GM12878 (cell line): ENCODE measurements at regions not wholly inside any gene's neighbourhood (a gene's known extent, or its start where the extent isn't known, plus 50 kb on each side); places are given as distances from the start of the nearest gene placed in this dataset.

Experiments used
- ATAC-seq: fragments of 200-7000 bp; cut with Tn5 transposase; 3 replicates; pipeline ENCODE4 v1.9.1; 2020; ENCODE audit warnings: mild to moderate bottlenecking, moderate library complexity
- BruUV-seq: library from RNA; stranded (reverse); fragments of 400-500 nt; replicated peaks from 2 replicates; lab custom pipeline; 2021; lab: Mats Ljungman, UMichigan
- CTCF ChIA-PET: fragments of 300-600 bp; sonication (Branson Sonifier 250); formaldehyde crosslinking; extraction: SDS; loops from one replicate; lab custom pipeline; 2021; ENCODE audit warnings: inconsistent platforms; lab: Yijun Ruan, JAX
- POLR2A ChIA-PET: fragments of 350-600 bp; formaldehyde crosslinking; extraction: SDS; loops from one replicate; lab custom pipeline; 2021; ENCODE audit warnings: inconsistent platforms; lab: Charles Lee
- RAD21 ChIA-PET: fragments of 300-600 bp; sonication (Branson Sonifier 250); formaldehyde crosslinking; loops from one replicate; lab custom pipeline; 2023; ENCODE audit warnings: antibody characterized with exemption; ENCODE audit not compliant: unreplicated experiment; lab: Charles Lee
- SMC1A ChIA-PET: fragments of 300-600 bp; sonication (Branson Sonifier 250); formaldehyde crosslinking; loops from one replicate; lab custom pipeline; 2023; ENCODE audit not compliant: unreplicated experiment, uncharacterized antibody; lab: Charles Lee
- DNase-seq: peaks from one replicate; pipeline ENCODE4 v3.0.0-alpha.2; 2011; ENCODE audit warnings: low read depth, low spot score
- FAIRE-seq: peaks from 3 replicates; lab custom pipeline; 2011; peaks lifted over from hg19 to GRCh38; lab: Jason Lieb, UNC
- H2AFZ ChIP-seq: 2 replicates; pipeline ENCODE4 v1.6.0; 2011; ENCODE audit warnings: low read depth, low read length, control low read depth; ENCODE audit not compliant: control insufficient read depth
- H3K27ac ChIP-seq: 2 replicates; pipeline ENCODE4 v1.5.1; 2011; ENCODE audit warnings: control low read depth; ENCODE audit not compliant: control insufficient read depth, insufficient read depth
- H3K27me3 ChIP-seq, 2 experiments: replicated peaks in 1 of 2; 2 replicates each; pipeline versions ENCODE4 v1.6.0 to v1.6.1; 2011; ENCODE audit warnings: low read length in 1 of 2; ENCODE audit not compliant: control insufficient read depth in 2 of 2, insufficient read depth in 2 of 2
- H3K36me3 ChIP-seq, 2 experiments: 2 replicates each; pipeline ENCODE4 v1.5.1; 2011; ENCODE audit warnings: low read length in 1 of 2; ENCODE audit not compliant: control insufficient read depth in 2 of 2, insufficient read depth in 2 of 2
- H3K4me1 ChIP-seq: 2 replicates; pipeline ENCODE4 v1.6.1; 2011; ENCODE audit warnings: mild to moderate bottlenecking, low read length, moderate library complexity, mixed read lengths; ENCODE audit not compliant: control insufficient read depth, insufficient read depth
- H3K4me2 ChIP-seq: 2 replicates; pipeline ENCODE4 v1.6.0; 2011; ENCODE audit warnings: control low read depth; ENCODE audit not compliant: control insufficient read depth, insufficient read depth
- H3K4me3 ChIP-seq: fragments of 200-600 bp; sonication (generic); 2 replicates; pipeline ENCODE4 v1.5.1; 2016
- H3K79me2 ChIP-seq: 2 replicates; pipeline ENCODE4 v1.6.0; 2011; ENCODE audit warnings: low read length; ENCODE audit not compliant: control insufficient read depth, insufficient read depth
- H3K9ac ChIP-seq: 2 replicates; pipeline ENCODE4 v1.8.0; 2011; ENCODE audit warnings: low read length, control low read depth, mixed read lengths; ENCODE audit not compliant: control insufficient read depth, insufficient read depth
- H3K9me3 ChIP-seq: replicated peaks from 3 replicates; pipeline ENCODE4 v1.5.1; 2011; ENCODE audit warnings: mild to moderate bottlenecking, low read length; ENCODE audit not compliant: control insufficient read depth, insufficient read depth
- H4K20me1 ChIP-seq: 2 replicates; pipeline ENCODE4 v1.6.0; 2011; ENCODE audit not compliant: control insufficient read depth, insufficient read depth
- CREB1 ChIP-seq: IDR thresholded peaks from 2 replicates; pipeline ENCODE4 v1.6.1; 2012; ENCODE audit warnings: low read depth, mild to moderate bottlenecking, inconsistent platforms
- CREM ChIP-seq: IDR thresholded peaks from 2 replicates; pipeline ENCODE4 v1.6.1; 2014; ENCODE audit warnings: antibody characterized with exemption, low read depth
- EED ChIP-seq: sonication (generic); IDR thresholded peaks from 2 replicates; pipeline ENCODE4 v1.6.1; 2016; ENCODE audit warnings: antibody characterized with exemption, low read depth
- ELK1 ChIP-seq: IDR thresholded peaks from 2 replicates; pipeline ENCODE4 v1.6.1; 2012; ENCODE audit warnings: low read depth, low read length, improper control_type of control experiment
- EP300 ChIP-seq, 2 experiments: fragments of 150-350 bp in 1 of 2; IDR thresholded peaks; 2 replicates each; pipeline ENCODE4 v1.6.1; 2011 to 2012; ENCODE audit warnings: low read depth in 2 of 2, low read length in 2 of 2, borderline replicate concordance in 1 of 2, improper control_type of control experiment in 1 of 2, inconsistent platforms in 1 of 2; ENCODE audit not compliant: control insufficient read depth in 1 of 2
- JUND ChIP-seq: IDR thresholded peaks from 2 replicates; pipeline ENCODE4 v1.6.1; 2012; ENCODE audit warnings: low read depth, mild to moderate bottlenecking, low read length, improper control_type of control experiment, moderate library complexity
- MEF2B ChIP-seq: fragments of 450-650 bp; IDR thresholded peaks from 2 replicates; pipeline ENCODE4 v1.6.1; 2018; ENCODE audit warnings: mild to moderate bottlenecking, moderate library complexity; ENCODE audit not compliant: partially characterized antibody, poor library complexity, severe bottlenecking
- MYB ChIP-seq: fragments of 150-350 bp; IDR thresholded peaks from 2 replicates; pipeline ENCODE4 v1.6.1; 2014; ENCODE audit warnings: mild to moderate bottlenecking, low read depth, low read length, borderline replicate concordance
- NBN ChIP-seq: fragments of 450-650 bp; IDR thresholded peaks from 2 replicates; pipeline ENCODE4 v1.6.1; 2016
- NFIC ChIP-seq: IDR thresholded peaks from 2 replicates; pipeline ENCODE4 v1.6.1; 2012; ENCODE audit warnings: low read depth, mild to moderate bottlenecking, inconsistent platforms, low read length, moderate library complexity
- NR2C1 ChIP-seq: fragments of 450-650 bp; IDR thresholded peaks from 2 replicates; pipeline ENCODE4 v1.6.1; 2017; ENCODE audit warnings: antibody characterized with exemption, mild to moderate bottlenecking, moderate library complexity
- NR2C2 ChIP-seq: IDR thresholded peaks from 2 replicates; pipeline ENCODE4 v1.6.1; 2011; ENCODE audit warnings: borderline replicate concordance, low read depth; ENCODE audit not compliant: control insufficient read depth, insufficient read length
- POLR2A ChIP-seq: IDR thresholded peaks from 2 replicates; pipeline ENCODE4 v1.6.1; 2011; ENCODE audit warnings: low read depth, mild to moderate bottlenecking, low read length
- RBBP5 ChIP-seq: fragments of 200-600 bp; sonication (generic); conservative IDR thresholded peaks from 2 replicates; pipeline ENCODE4 v1.6.1; 2016
- RELB ChIP-seq: fragments of 450-650 bp; IDR thresholded peaks from 2 replicates; pipeline ENCODE4 v1.6.1; 2017; ENCODE audit warnings: low read depth, mild to moderate bottlenecking, moderate library complexity
- SIX5 ChIP-seq: IDR thresholded peaks from 2 replicates; pipeline ENCODE4 v1.6.1; 2011; ENCODE audit warnings: mild to moderate bottlenecking, low read depth, low read length, moderate library complexity; ENCODE audit not compliant: severe bottlenecking
- TBL1XR1 ChIP-seq: IDR thresholded peaks from 2 replicates; pipeline ENCODE4 v1.6.1; 2012; ENCODE audit warnings: low read depth, low read length, improper control_type of control experiment
- TCF3 ChIP-seq: IDR thresholded peaks from 2 replicates; pipeline ENCODE4 v1.6.1; 2012; ENCODE audit warnings: low read depth, mild to moderate bottlenecking, low read length, borderline replicate concordance; ENCODE audit not compliant: insufficient read depth
- WRNIP1 ChIP-seq: IDR thresholded peaks from 2 replicates; pipeline ENCODE4 v1.6.1; 2011; ENCODE audit warnings: low read depth, low read length, improper control_type of control experiment, borderline replicate concordance
- ZNF217 ChIP-seq: fragments of 450-650 bp; IDR thresholded peaks from 2 replicates; pipeline ENCODE4 v1.6.1; 2017; ENCODE audit warnings: antibody characterized with exemption, mild to moderate bottlenecking
- WGBS: methylation state at CpG from one replicate; pipeline ENCODE4 v1.1.6; 2016; ENCODE audit warnings: low lambda C conversion rate; ENCODE audit not compliant: insufficient replicate concordance, insufficient coverage; ENCODE audit errors: missing lambda C conversion rate; 5-methylcytosine and 5-hydroxymethylcytosine counted together
- in situ Hi-C: fragments of 300-500 bp; cut with MboI; formaldehyde crosslinking; loops from 9 replicates; pipeline ENCODE4 v1.14.3; 2018; ENCODE audit warnings: mixed read lengths
- intact Hi-C: fragments of 100-400 bp; cut with micrococcal nuclease; formaldehyde crosslinking; loops from one replicate; pipeline ENCODE4 v1.14.2; 2022; ENCODE audit not compliant: unreplicated experiment

DNA sequence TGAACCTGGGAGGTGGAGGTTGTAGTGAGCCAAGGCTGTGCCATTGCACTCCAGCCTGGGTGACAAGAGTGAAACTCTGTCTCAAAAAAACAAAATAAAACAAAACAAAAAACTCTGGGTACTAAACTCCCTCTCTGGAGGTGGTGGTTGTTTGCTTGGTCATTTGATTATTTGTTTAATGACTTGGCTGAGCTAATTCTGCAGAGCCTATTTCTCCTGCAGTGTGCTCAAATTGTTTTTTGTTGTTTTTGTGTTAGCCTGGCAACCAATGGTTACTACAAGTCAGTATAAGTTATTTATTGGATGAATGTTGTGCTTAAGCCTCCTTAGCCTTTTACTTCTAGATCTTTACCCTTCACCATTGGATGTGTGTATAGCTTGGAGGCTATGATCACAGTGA lies 387.5 kb downstream of the ADCYAP1 start:
- Histone ChIP-seq H4K20me1 (no peaks in the 10 kb centered on the region), H3K79me2 (no peaks in the 10 kb centered on the region), H3K4me2 (no peak overlapping the region), H3K27me3 (no peaks in the 10 kb centered on the region), H3K36me3 (no peaks in the 10 kb centered on the region), H3K4me1 (no peaks in the 10 kb centered on the region), H2AFZ (no peak overlapping the region), H3K9me3 (no peaks in the 10 kb centered on the region), H3K4me3 (no peak overlapping the region), H3K9ac (no peak overlapping the region), H3K27ac (no peak overlapping the region)
- no peak for ATAC-seq
- intact Hi-C loops (no loop called here), in situ Hi-C loops (no loop called here)
- ChIA-PET SMC1A (no interaction called here), POLR2A (no interaction called here), CTCF (no interaction called here), RAD21 (no interaction called here)
- no TSS peak for BruUV-seq
- no peak for FAIRE-seq
- DNase-seq = no peak
- TF ChIP-seq ELK1 (no peak), TCF3 (no peak), TBL1XR1 (no peak), SIX5 (no peak), CREB1 (no peak)

- no peak for TF ChIP-seq POLR2A
- TF ChIP-seq NBN = no peak
- TF ChIP-seq RBBP5 = no peak
- no peak for TF ChIP-seq EED
- no peak for TF ChIP-seq CREM
- no peak for TF ChIP-seq CREB1
- no peak for TF ChIP-seq JUND
- no peak for TF ChIP-seq WRNIP1
- TF ChIP-seq ZNF217 = no peak
- TF ChIP-seq MYB = no peak
- TF ChIP-seq NR2C1 = no peak
- no peak for TF ChIP-seq NR2C2
- no peak for TF ChIP-seq EP300 (IDR thresholded peaks at IDR 0.05; ENCODE audit: borderline replicate concordance in 1 of 2, control insufficient read depth in 1 of 2, low read depth in 2 of 2, low read length in 2 of 2)
- no peak for TF ChIP-seq NFIC
- TF ChIP-seq RELB = no peak
- TF ChIP-seq MEF2B = no peak
- H3K79me2 ChIP-seq = no peaks in the 10 kb centered on the region
- H3K4me1 ChIP-seq = no peaks in the 10 kb centered on the region
- in situ Hi-C loops = no loop called here
- BruUV-seq = no TSS peak
- H4K20me1 ChIP-seq = no peaks in the 10 kb centered on the region
- 2% methylated on average over 4 of the region's 4 CpGs for WGBS
- H3K4me2 ChIP-seq = no peak overlapping the region
- H3K36me3 ChIP-seq = no peaks in the 10 kb centered on the region
- CTCF ChIA-PET = no interaction called here
- H3K9ac ChIP-seq = no peak overlapping the region
- no peak overlapping the region for H2AFZ ChIP-seq
- ATAC-seq = no peak
- no peak overlapping the region for H3K4me3 ChIP-seq
- no peak for DNase-seq
- H3K9me3 ChIP-seq = no peaks in the 10 kb centered on the region
- SMC1A ChIA-PET = no interaction called here
- RAD21 ChIA-PET = no interaction called here
- no peak overlapping the region for H3K27ac ChIP-seq
- intact Hi-C loops = no loop called here
- no peaks in the 10 kb centered on the region for H3K27me3 ChIP-seq
- POLR2A ChIA-PET = no interaction called here
- FAIRE-seq = no peak
These were observed 389.6 kb downstream of the ADCYAP1 start for GRCh38 chr18:1294229-1294628.
